ENCODE measurements at regions not wholly inside any gene's neighbourhood (a gene's known extent, or its start where the extent isn't known, plus 50 kb on each side); places are given as distances from the start of the nearest gene placed in this dataset.

GRCh38 chr12:103097496-103097895 is 140.0 kb downstream of the ASCL1 start:
- no peak overlapping the region for H3K4me3 ChIP-seq (ENCODE audit: low read depth, low read length)
- no peak for DNase-seq (ENCODE audit: low read depth)
- no peak for TF ChIP-seq CTCF (IDR thresholded peaks at IDR 0.05; ENCODE audit: control insufficient read depth, extremely low read depth, insufficient read depth)

GRCh38 chr12:103100257-103100831 is 142.9 kb downstream of the ASCL1 start:
- no peak overlapping the region for H3K4me3 ChIP-seq (ENCODE audit: low read depth, low read length)
- no peak for TF ChIP-seq CTCF (IDR thresholded peaks at IDR 0.05; ENCODE audit: control insufficient read depth, extremely low read depth, insufficient read depth)
- DNase-seq (ENCODE audit: low read depth): no peak

- DNase-seq (ENCODE audit: low read depth): no peak
- TF ChIP-seq CTCF (IDR thresholded peaks at IDR 0.05; ENCODE audit: control insufficient read depth, extremely low read depth, insufficient read depth): no peak
- H3K4me3 ChIP-seq (ENCODE audit: low read depth, low read length): no peak overlapping the region
Measured at GRCh38 chr12:103102225-103102744, 144.8 kb downstream of the ASCL1 start.

- no peak overlapping the region for H3K4me3 ChIP-seq (ENCODE audit: low read depth, low read length)
- DNase-seq (ENCODE audit: low read depth): no peak
- no peak for TF ChIP-seq CTCF (IDR thresholded peaks at IDR 0.05; ENCODE audit: control insufficient read depth, extremely low read depth, insufficient read depth)
Measured at GRCh38 chr12:103105971-103106597, 148.6 kb downstream of the ASCL1 start.

GRCh38 chr12:103109861-103110260 is 152.4 kb downstream of the ASCL1 start:
- TF ChIP-seq CTCF (IDR thresholded peaks at IDR 0.05; ENCODE audit: control insufficient read depth, extremely low read depth, insufficient read depth): no peak
- H3K4me3 ChIP-seq (ENCODE audit: low read depth, low read length): no peak overlapping the region
- DNase-seq (ENCODE audit: low read depth): no peak

- TF ChIP-seq CTCF (IDR thresholded peaks at IDR 0.05; ENCODE audit: control insufficient read depth, extremely low read depth, insufficient read depth): no peak
- no peak overlapping the region for H3K4me3 ChIP-seq (ENCODE audit: low read depth, low read length)
- no peak for DNase-seq (ENCODE audit: low read depth)
Measured at GRCh38 chr12:103114296-103115055, 157.0 kb downstream of the ASCL1 start.
